BLaER1 treated with 17β-estradiol and CSF1 and Interleukin-3, amounts not matched to agents 10 nM and 100 nM (cell line): ENCODE measurements at regions not wholly inside any gene's neighbourhood (a gene's known extent, or its start where the extent isn't known, plus 50 kb on each side); places are given as distances from the start of the nearest gene placed in this dataset.

Experiments
- H3K27ac ChIP-seq, 11 experiments: shearing (Covaris generic); formaldehyde crosslinking; 2 replicates each; pipeline ENCODE4 v1.8.1; 2022
- H3K27me3 ChIP-seq, 11 experiments: shearing (Covaris generic); formaldehyde crosslinking; 2 replicates each; pipeline ENCODE4 v1.8.1; 2022
- H3K36me3 ChIP-seq, 11 experiments: shearing (Covaris generic); formaldehyde crosslinking; 2 replicates each; pipeline ENCODE4 v1.8.1; 2022
- H3K4me1 ChIP-seq, 10 experiments: shearing (Covaris generic); formaldehyde crosslinking; 2 replicates each; pipeline ENCODE4 v1.8.1; 2022
- H3K4me2 ChIP-seq, 11 experiments: shearing (Covaris generic); formaldehyde crosslinking; 2 replicates each; pipeline ENCODE4 v1.8.1; 2022
- H3K4me3 ChIP-seq, 10 experiments: shearing (Covaris generic); formaldehyde crosslinking; 2 replicates each; pipeline ENCODE4 v1.8.1; 2022
- H3K9ac ChIP-seq, 11 experiments: shearing (Covaris generic); formaldehyde crosslinking; 2 replicates each; pipeline ENCODE4 v1.8.1; 2022
- H3K9me3 ChIP-seq, 11 experiments: shearing (Covaris generic); formaldehyde crosslinking; replicated peaks in 1 of 11; 2 replicates each; pipeline ENCODE4 v1.8.1; 2022
- H4K20me1 ChIP-seq, 11 experiments: shearing (Covaris generic); formaldehyde crosslinking; 2 replicates each; pipeline ENCODE4 v1.8.1; 2022
- Cebpa-rat ChIP-seq, 11 experiments: shearing (Covaris generic); IDR thresholded peaks; 2 replicates each; pipeline ENCODE4 v1.8.1; 2022

GRCh38 chr1:65505547-65506300, 85.3 kb downstream of the LEPR start:
- no peak overlapping the region for H3K4me2 ChIP-seq
- H4K20me1 ChIP-seq: no peaks in the 10 kb centered on the region

GRCh38 chr1:65508051-65508450, 87.6 kb downstream of the LEPR start:
- H3K4me1 ChIP-seq: no peaks in the 10 kb centered on the region
- no peak for TF ChIP-seq Cebpa-rat (IDR thresholded peaks at IDR 0.05)
- no peaks in the 10 kb centered on the region for H3K36me3 ChIP-seq
- H3K27ac ChIP-seq: no peak overlapping the region
- no peak overlapping the region for H3K4me3 ChIP-seq
- H3K9me3 ChIP-seq: no peaks in the 10 kb centered on the region; a peak in 1 of 22 replicates
- no peaks in the 10 kb centered on the region for H3K27me3 ChIP-seq
- H3K4me2 ChIP-seq: no peak overlapping the region
- H3K9ac ChIP-seq: no peak overlapping the region
- H4K20me1 ChIP-seq: no peaks in the 10 kb centered on the region

More at GRCh38 chr1:65505547-65506300, 85.3 kb downstream of the LEPR start:
- no peaks in the 10 kb centered on the region for H3K27me3 ChIP-seq
- no peaks in the 10 kb centered on the region for H3K36me3 ChIP-seq
- H3K9me3 ChIP-seq: no peaks in the 10 kb centered on the region
- H3K9ac ChIP-seq: no peak overlapping the region
- no peak overlapping the region for H3K4me3 ChIP-seq
- H3K4me1 ChIP-seq: no peaks in the 10 kb centered on the region
- H3K27ac ChIP-seq: no peak overlapping the region
- TF ChIP-seq Cebpa-rat (IDR thresholded peaks at IDR 0.05): no peak

GRCh38 chr1:65509912-65510680, 89.6 kb downstream of the LEPR start:
- no peaks in the 10 kb centered on the region for H3K27me3 ChIP-seq
- H3K4me3 ChIP-seq: no peak overlapping the region
- no peak overlapping the region for H3K4me2 ChIP-seq
- H3K4me1 ChIP-seq: no peaks in the 10 kb centered on the region
- no peak overlapping the region for H3K27ac ChIP-seq
- H3K36me3 ChIP-seq: no peaks in the 10 kb centered on the region
- H4K20me1 ChIP-seq: no peaks in the 10 kb centered on the region
- no peaks in the 10 kb centered on the region; a peak in 1 of 22 replicates for H3K9me3 ChIP-seq
- TF ChIP-seq Cebpa-rat (IDR thresholded peaks at IDR 0.05): no peak
- H3K9ac ChIP-seq: no peak overlapping the region

GRCh38 chr1:65510961-65511360, 90.5 kb downstream of the LEPR start:
- no peak overlapping the region for H3K4me3 ChIP-seq

GRCh38 chr1:65512383-65512782, 91.9 kb downstream of the LEPR start:
- TF ChIP-seq Cebpa-rat (IDR thresholded peaks at IDR 0.05): no peak
- Histone ChIP-seq H3K9ac (no peak overlapping the region), H3K27ac (no peak overlapping the region), H3K27me3 (no peaks in the 10 kb centered on the region), H3K4me3 (no peak overlapping the region), H3K4me1 (no peaks in the 10 kb centered on the region), H3K9me3 (no peaks in the 10 kb centered on the region; a peak in 1 of 22 replicates), H4K20me1 (no peaks in the 10 kb centered on the region), H3K4me2 (no peak overlapping the region), H3K36me3 (no peaks in the 10 kb centered on the region)

More at GRCh38 chr1:65510961-65511360, 90.5 kb downstream of the LEPR start:
- H3K9me3 ChIP-seq: no peaks in the 10 kb centered on the region; a peak in 1 of 22 replicates
- H3K36me3 ChIP-seq: no peaks in the 10 kb centered on the region
- no peak overlapping the region for H3K9ac ChIP-seq
- H3K4me2 ChIP-seq: no peak overlapping the region
- H3K4me1 ChIP-seq: no peaks in the 10 kb centered on the region
- H4K20me1 ChIP-seq: no peaks in the 10 kb centered on the region
- H3K27me3 ChIP-seq: no peaks in the 10 kb centered on the region
- no peak for TF ChIP-seq Cebpa-rat (IDR thresholded peaks at IDR 0.05)
- no peak overlapping the region for H3K27ac ChIP-seq

- Histone ChIP-seq H3K9me3 (no peaks in the 10 kb centered on the region; a peak in 1 of 22 replicates), H3K9ac (no peak overlapping the region), H4K20me1 (no peaks in the 10 kb centered on the region), H3K27me3 (no peaks in the 10 kb centered on the region), H3K27ac (no peak overlapping the region), H3K36me3 (no peaks in the 10 kb centered on the region), H3K4me2 (no peak overlapping the region), H3K4me1 (no peaks in the 10 kb centered on the region), H3K4me3 (no peak overlapping the region)
- no peak for TF ChIP-seq Cebpa-rat (IDR thresholded peaks at IDR 0.05)
These were observed 92.7 kb downstream of the LEPR start for GRCh38 chr1:65512967-65513780.

GRCh38 chr1:65514041-65514440, 93.6 kb downstream of the LEPR start:
- Histone ChIP-seq H3K27me3 (no peaks in the 10 kb centered on the region), H3K9ac (no peak overlapping the region)
- no peak for TF ChIP-seq Cebpa-rat (IDR thresholded peaks at IDR 0.05)

GRCh38 chr1:65524931-65525265, 104.4 kb downstream of the LEPR start:
- no peak for TF ChIP-seq Cebpa-rat (IDR thresholded peaks at IDR 0.05)
- no peaks in the 10 kb centered on the region for H3K27me3 ChIP-seq
- no peak overlapping the region for H3K9ac ChIP-seq
- H4K20me1 ChIP-seq: no peaks in the 10 kb centered on the region
- H3K4me1 ChIP-seq: no peaks in the 10 kb centered on the region
- H3K9me3 ChIP-seq: peaks cover 4 to 21% (median 11%) of the 10 kb centered on the region in 11 experiments; a peak in 13 of 22 replicates
- H3K36me3 ChIP-seq: no peaks in the 10 kb centered on the region
- H3K4me2 ChIP-seq: no peak overlapping the region
- no peak overlapping the region for H3K27ac ChIP-seq
- H3K4me3 ChIP-seq: no peak overlapping the region

More at GRCh38 chr1:65514041-65514440, 93.6 kb downstream of the LEPR start:
- Histone ChIP-seq H3K4me1 (no peaks in the 10 kb centered on the region), H3K36me3 (no peaks in the 10 kb centered on the region), H4K20me1 (no peaks in the 10 kb centered on the region), H3K27ac (no peak overlapping the region), H3K4me3 (no peak overlapping the region), H3K4me2 (no peak overlapping the region), H3K9me3 (peaks cover 0 to under 1% (median 0%) of the 10 kb centered on the region in 11 experiments; a peak in 3 of 22 replicates)
